HepG2 (cell line): ENCODE measurements at regions not wholly inside any gene's neighbourhood (a gene's known extent, or its start where the extent isn't known, plus 50 kb on each side); places are given as distances from the start of the nearest gene placed in this dataset.

Source experiments
- ATAC-seq: fragments of 200-7000 bp; cut with Tn5 transposase; 3 replicates; pipeline ENCODE4 v1.9.1; 2020; ENCODE audit warnings: mild to moderate bottlenecking, moderate library complexity
- BruUV-seq: library from RNA; stranded (reverse); fragments of 400-500 nt; replicated peaks from 2 replicates; lab custom pipeline; 2021; lab: Mats Ljungman, UMichigan
- CTCF ChIA-PET: fragments of 300-600 bp; formaldehyde crosslinking; extraction: SDS; loops from one replicate; lab custom pipeline; 2021; ENCODE audit warnings: low total read pairs, inconsistent platforms, low intra/inter-chr PET ratio; lab: Yijun Ruan, JAX
- POLR2A ChIA-PET: fragments of 350-600 bp; sonication (Branson Sonifier 250); formaldehyde crosslinking; loops from one replicate; lab custom pipeline; 2020; ENCODE audit warnings: antibody characterized with exemption, inconsistent platforms; lab: Yijun Ruan, JAX
- DNase-seq: peaks from one replicate; pipeline ENCODE4 v3.0.0-alpha.2; 2015; ENCODE audit warnings: low spot score
- FAIRE-seq: peaks from 3 replicates; lab custom pipeline; 2011; peaks lifted over from hg19 to GRCh38; lab: Jason Lieb, UNC
- H2AFZ ChIP-seq: one replicate; pipeline ENCODE4 v1.6.1; 2011; ENCODE audit warnings: low read length, inconsistent platforms
- H3K27ac ChIP-seq: fragments of 300-600 bp; 3 replicates; pipeline ENCODE4 v1.8.0; 2011; ENCODE audit warnings: mixed run types, mild to moderate bottlenecking, mixed read lengths, low read length, inconsistent platforms; ENCODE audit not compliant: insufficient read depth; ENCODE audit errors: extremely low read length
- H3K27me3 ChIP-seq, 2 experiments: fragments of 200-600 bp in 1 of 2; 2 replicates in 1 of 2; 3 replicates in 1 of 2; pipeline versions ENCODE4 v1.6.0 to v1.8.0; 2011; ENCODE audit warnings: low read length in 2 of 2, mild to moderate bottlenecking in 2 of 2, moderate library complexity in 2 of 2, inconsistent platforms in 1 of 2; ENCODE audit not compliant: insufficient read depth in 2 of 2, control insufficient read depth in 1 of 2
- H3K36me3 ChIP-seq, 2 experiments: fragments of 200-600 bp in 1 of 2; replicated peaks in 1 of 2; 2 replicates in 1 of 2; 3 replicates in 1 of 2; pipeline versions ENCODE4 v1.5.1 to v1.8.0; 2011; ENCODE audit warnings: low read length in 2 of 2, inconsistent platforms in 1 of 2; ENCODE audit not compliant: insufficient read depth in 2 of 2, control insufficient read depth in 1 of 2
- H3K4me1 ChIP-seq: 2 replicates; pipeline ENCODE4 v1.5.1; 2012; ENCODE audit warnings: low read length, inconsistent platforms; ENCODE audit not compliant: insufficient read depth
- H3K4me2 ChIP-seq: 2 replicates; pipeline ENCODE4 v1.6.0; 2011; ENCODE audit warnings: low read depth, low read length, inconsistent platforms
- H3K4me3 ChIP-seq, 3 experiments: fragments of 200-600 bp in 1 of 3; sonication (generic), shearing (Covaris generic) in 1 of 3; replicated peaks in 1 of 3; 2 replicates each; pipeline ENCODE4 v1.5.1; 2011 to 2016; ENCODE audit warnings: low read length in 3 of 3, inconsistent platforms in 2 of 3, low read depth in 2 of 3, mild to moderate bottlenecking in 2 of 3, control low read depth in 1 of 3, mixed read lengths in 1 of 3; ENCODE audit not compliant: insufficient read depth in 1 of 3
- H3K79me2 ChIP-seq: one replicate; pipeline ENCODE4 v1.6.1; 2011; ENCODE audit warnings: low read length, inconsistent platforms; ENCODE audit not compliant: insufficient read depth
- H3K9ac ChIP-seq: 2 replicates; pipeline ENCODE4 v1.6.0; 2011; ENCODE audit warnings: mild to moderate bottlenecking, low read depth, low read length, inconsistent platforms; ENCODE audit not compliant: insufficient read depth
- H3K9me3 ChIP-seq: 2 replicates; pipeline ENCODE4 v1.5.1; 2012; ENCODE audit warnings: mild to moderate bottlenecking, low read length
- H4K20me1 ChIP-seq: 2 replicates; pipeline ENCODE4 v1.6.0; 2011; ENCODE audit warnings: inconsistent platforms, mild to moderate bottlenecking, low read length, moderate library complexity; ENCODE audit not compliant: insufficient read depth
- ADNP ChIP-seq: sonication (generic); formaldehyde crosslinking; IDR thresholded peaks from 2 replicates; pipeline ENCODE4 v1.4.0; 2020; ENCODE audit warnings: missing genetic modification reagents
- GABPA ChIP-seq, 2 experiments: IDR thresholded peaks; 2 replicates each; pipeline ENCODE4 v1.6.1; 2011 to 2016; ENCODE audit warnings: low read depth in 2 of 2, low read length in 1 of 2, missing biosample characterization in 1 of 2, missing genetic modification characterization in 1 of 2
- GPBP1L1 ChIP-seq: sonication (generic); formaldehyde crosslinking; IDR thresholded peaks from 2 replicates; pipeline ENCODE4 v1.5.0; 2020; ENCODE audit warnings: mild to moderate bottlenecking, missing genetic modification reagents
- IRX3 ChIP-seq: sonication (generic); formaldehyde crosslinking; IDR thresholded peaks from 2 replicates; pipeline ENCODE4 v1.8.1; 2023; ENCODE audit warnings: mild to moderate bottlenecking, low read depth, missing genetic modification reagents, borderline replicate concordance
- MEIS1 ChIP-seq: sonication (generic); formaldehyde crosslinking; IDR thresholded peaks from 2 replicates; pipeline ENCODE4 v1.9.0; 2021; ENCODE audit warnings: mild to moderate bottlenecking, missing genetic modification reagents, moderate library complexity, borderline replicate concordance
- SIX1 ChIP-seq: sonication (generic); formaldehyde crosslinking; IDR thresholded peaks from 2 replicates; pipeline ENCODE4 v1.4.0; 2020; ENCODE audit warnings: missing genetic modification reagents, borderline replicate concordance
- SOX5 ChIP-seq: IDR thresholded peaks from 2 replicates; pipeline ENCODE4 v1.6.1; 2016; ENCODE audit warnings: borderline replicate concordance
- ZBTB21 ChIP-seq: sonication (generic); formaldehyde crosslinking; IDR thresholded peaks from 2 replicates; pipeline ENCODE4 v1.4.0; 2020; ENCODE audit warnings: missing genetic modification reagents
- ZNF335 ChIP-seq: sonication (generic); formaldehyde crosslinking; IDR thresholded peaks from 2 replicates; pipeline ENCODE4 v1.4.0; 2020; ENCODE audit warnings: missing genetic modification reagents
- ZNF616 ChIP-seq: sonication (generic); formaldehyde crosslinking; IDR thresholded peaks from 2 replicates; pipeline ENCODE4 v1.5.0; 2020; ENCODE audit warnings: low read depth, mild to moderate bottlenecking, missing genetic modification reagents
- ZNF644 ChIP-seq: IDR thresholded peaks from 2 replicates; pipeline ENCODE4 v1.6.1; 2016; ENCODE audit warnings: low read depth
- ZNF703 ChIP-seq: sonication (generic); formaldehyde crosslinking; IDR thresholded peaks from 2 replicates; pipeline ENCODE4 v1.5.1; 2020; ENCODE audit warnings: missing genetic modification reagents, mild to moderate bottlenecking, moderate library complexity, borderline replicate concordance
- WGBS: methylation state at CpG from one replicate; pipeline ENCODE4 v1.1.6; 2017; ENCODE audit warnings: low lambda C conversion rate; 5-methylcytosine and 5-hydroxymethylcytosine counted together
- in situ Hi-C: cut with HindIII; loops from 2 replicates; pipeline ENCODE4 v1.10.0; 2017; ENCODE audit warnings: low pct_unique_long_range_greater_than_20kb; ENCODE audit not compliant: extremely low pct_ligation_motif_present
- intact Hi-C: fragments of 100-400 bp; cut with micrococcal nuclease; formaldehyde crosslinking; loops from one replicate; pipeline ENCODE4 v1.10.0; 2022; ENCODE audit not compliant: unreplicated experiment
- TF ChIP-seq, protein P1 (sequence below): sonication (generic); formaldehyde crosslinking; IDR thresholded peaks from 2 replicates; pipeline ENCODE4 v1.8.0; 2022; ENCODE audit warnings: low read depth, missing genetic modification reagents
- TF ChIP-seq, protein P2 (sequence below): sonication (generic); formaldehyde crosslinking; IDR thresholded peaks from 2 replicates; pipeline ENCODE4 v1.4.0; 2020; ENCODE audit warnings: missing genetic modification reagents
- TF ChIP-seq, protein P3 (sequence below): sonication (generic); formaldehyde crosslinking; IDR thresholded peaks from 2 replicates; pipeline ENCODE4 v1.4.0; 2020; ENCODE audit warnings: missing genetic modification reagents, borderline replicate concordance

DNA sequence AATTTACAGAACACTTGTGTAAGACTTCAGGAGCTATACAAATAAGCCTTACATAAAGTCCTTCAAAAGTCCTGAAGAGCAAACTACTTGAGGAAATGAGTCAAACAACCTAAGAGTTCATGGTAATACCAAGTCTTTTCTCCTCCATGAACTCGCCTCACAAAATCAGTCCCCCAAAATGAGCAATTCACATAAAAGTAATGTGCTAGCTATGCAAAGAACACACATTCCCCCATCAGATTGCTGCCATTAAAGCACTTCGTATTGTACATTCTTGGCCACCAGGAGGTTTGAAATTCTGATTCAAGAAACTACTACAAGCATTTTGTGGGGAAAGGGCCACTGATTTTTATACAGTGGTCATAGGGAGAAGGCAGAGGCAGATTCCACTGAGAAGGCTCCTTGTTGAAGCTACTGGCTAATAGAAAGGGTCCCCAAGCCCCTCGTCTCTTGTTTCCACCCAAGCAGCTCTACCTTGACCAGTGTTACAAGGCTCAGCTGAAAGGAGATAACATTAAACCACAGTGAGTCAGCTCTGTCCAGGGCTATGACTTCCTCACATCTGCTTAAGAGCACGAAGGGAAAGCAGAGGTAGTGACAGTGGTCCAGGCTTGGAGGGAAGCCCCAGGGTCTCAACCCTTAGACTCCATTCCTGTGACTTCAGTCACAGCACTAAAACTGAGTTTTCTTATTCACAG is 115.2 kb upstream of the CDK1 start:
- no peaks in the 10 kb centered on the region for H3K79me2 ChIP-seq
- no peak overlapping the region for H3K9ac ChIP-seq
- peaks cover 5% of the 10 kb centered on the region; the same call in 1 of the 2 replicates for H3K4me1 ChIP-seq
- H3K36me3 ChIP-seq: no peaks in the 10 kb centered on the region
- no peak overlapping the region for H3K27ac ChIP-seq
- TF ChIP-seq ZNF703 (no peak), MEIS1 (no peak), SOX5 (CRISPR knock-in tag) (no peak), ZNF616 (CRISPR knock-in tag) (no peak), ADNP (CRISPR knock-in tag) (no peak), GABPA (IDR thresholded peaks at IDR 0.05; ENCODE audit: low read depth, low read length) (no peak), GABPA (CRISPR knock-in tag; IDR thresholded peaks at IDR 0.05; ENCODE audit: low read depth) (no peak), GPBP1L1 (CRISPR knock-in tag) (no peak), ZNF644 (CRISPR knock-in tag) (no peak), IRX3 (CRISPR knock-in tag) (no peak), ZBTB21 (CRISPR knock-in tag) (no peak), SIX1 (CRISPR knock-in tag) (no peak), ZNF335 (no peak)
- TF ChIP-seq, protein P1, sequence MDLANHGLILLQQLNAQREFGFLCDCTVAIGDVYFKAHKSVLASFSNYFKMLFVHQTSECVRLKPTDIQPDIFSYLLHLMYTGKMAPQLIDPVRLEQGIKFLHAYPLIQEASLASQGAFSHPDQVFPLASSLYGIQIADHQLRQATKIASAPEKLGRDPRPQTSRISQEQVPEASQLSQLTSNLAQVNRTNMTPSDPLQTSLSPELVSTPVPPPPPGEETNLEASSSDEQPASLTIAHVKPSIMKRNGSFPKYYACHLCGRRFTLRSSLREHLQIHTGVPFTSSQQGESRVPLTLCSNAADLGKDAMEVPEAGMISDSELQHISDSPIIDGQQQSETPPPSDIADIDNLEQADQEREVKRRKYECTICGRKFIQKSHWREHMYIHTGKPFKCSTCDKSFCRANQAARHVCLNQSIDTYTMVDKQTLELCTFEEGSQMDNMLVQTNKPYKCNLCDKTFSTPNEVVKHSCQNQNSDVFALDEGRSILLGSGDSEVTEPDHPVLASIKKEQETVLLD: no peak
- TF ChIP-seq, protein P2, sequence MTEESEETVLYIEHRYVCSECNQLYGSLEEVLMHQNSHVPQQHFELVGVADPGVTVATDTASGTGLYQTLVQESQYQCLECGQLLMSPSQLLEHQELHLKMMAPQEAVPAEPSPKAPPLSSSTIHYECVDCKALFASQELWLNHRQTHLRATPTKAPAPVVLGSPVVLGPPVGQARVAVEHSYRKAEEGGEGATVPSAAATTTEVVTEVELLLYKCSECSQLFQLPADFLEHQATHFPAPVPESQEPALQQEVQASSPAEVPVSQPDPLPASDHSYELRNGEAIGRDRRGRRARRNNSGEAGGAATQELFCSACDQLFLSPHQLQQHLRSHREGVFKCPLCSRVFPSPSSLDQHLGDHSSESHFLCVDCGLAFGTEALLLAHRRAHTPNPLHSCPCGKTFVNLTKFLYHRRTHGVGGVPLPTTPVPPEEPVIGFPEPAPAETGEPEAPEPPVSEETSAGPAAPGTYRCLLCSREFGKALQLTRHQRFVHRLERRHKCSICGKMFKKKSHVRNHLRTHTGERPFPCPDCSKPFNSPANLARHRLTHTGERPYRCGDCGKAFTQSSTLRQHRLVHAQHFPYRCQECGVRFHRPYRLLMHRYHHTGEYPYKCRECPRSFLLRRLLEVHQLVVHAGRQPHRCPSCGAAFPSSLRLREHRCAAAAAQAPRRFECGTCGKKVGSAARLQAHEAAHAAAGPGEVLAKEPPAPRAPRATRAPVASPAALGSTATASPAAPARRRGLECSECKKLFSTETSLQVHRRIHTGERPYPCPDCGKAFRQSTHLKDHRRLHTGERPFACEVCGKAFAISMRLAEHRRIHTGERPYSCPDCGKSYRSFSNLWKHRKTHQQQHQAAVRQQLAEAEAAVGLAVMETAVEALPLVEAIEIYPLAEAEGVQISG (CRISPR knock-in tag): no peak
- TF ChIP-seq, protein P3, sequence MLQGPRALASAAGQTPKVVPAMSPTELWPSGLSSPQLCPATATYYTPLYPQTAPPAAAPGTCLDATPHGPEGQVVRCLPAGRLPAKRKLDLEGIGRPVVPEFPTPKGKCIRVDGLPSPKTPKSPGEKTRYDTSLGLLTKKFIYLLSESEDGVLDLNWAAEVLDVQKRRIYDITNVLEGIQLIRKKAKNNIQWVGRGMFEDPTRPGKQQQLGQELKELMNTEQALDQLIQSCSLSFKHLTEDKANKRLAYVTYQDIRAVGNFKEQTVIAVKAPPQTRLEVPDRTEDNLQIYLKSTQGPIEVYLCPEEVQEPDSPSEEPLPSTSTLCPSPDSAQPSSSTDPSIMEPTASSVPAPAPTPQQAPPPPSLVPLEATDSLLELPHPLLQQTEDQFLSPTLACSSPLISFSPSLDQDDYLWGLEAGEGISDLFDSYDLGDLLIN: no peak
- H3K9me3 ChIP-seq: no peaks in the 10 kb centered on the region
- no peaks in the 10 kb centered on the region for H4K20me1 ChIP-seq
- in situ Hi-C loops (no loop called here), intact Hi-C loops (loop anchor here (5.0 kb wide), 1 partner anchor 104 kb away; no protein-coding TSS in a partner anchor)
- no peak overlapping the region for H3K4me2 ChIP-seq
- ChIA-PET CTCF (no interaction called here), POLR2A (no interaction called here)
- DNase-seq: no peak
- no peak overlapping the region for H2AFZ ChIP-seq
- no TSS peak for BruUV-seq
- 23% methylated on average over 3 of the region's 4 CpGs for WGBS
- ATAC-seq: no peak
- no peaks in the 10 kb centered on the region for H3K27me3 ChIP-seq
- FAIRE-seq: no peak
- H3K4me3 ChIP-seq: no peak overlapping the region
